ENCODE measurements at regions not wholly inside any gene's neighbourhood (a gene's known extent, or its start where the extent isn't known, plus 50 kb on each side); places are given as distances from the start of the nearest gene placed in this dataset.

- Histone ChIP-seq H3K27ac (ENCODE audit: low read depth in 1 of 2, low read length in 1 of 2) (peak overlapping the region; percentile 62 to 81), H3K36me3 (ENCODE audit: control insufficient read depth in 4 of 4, insufficient read depth in 4 of 4, low read length in 4 of 4) (no peaks in the 10 kb centered on the region), H3K4me3 (no peak overlapping the region), H3K9ac (ENCODE audit: insufficient read depth in 1 of 2, low read length in 2 of 2) (no peak overlapping the region), H3K4me1 (ENCODE audit: control insufficient read depth in 5 of 5, insufficient read depth in 5 of 5, low read length in 5 of 5) (no peaks in the 10 kb centered on the region), H3K27me3 (ENCODE audit: control insufficient read depth in 3 of 3, insufficient read depth in 3 of 3, low read length in 2 of 3) (no peaks in the 10 kb centered on the region), H3K9me3 (ENCODE audit: control insufficient read depth in 4 of 4, insufficient read depth in 3 of 4, low read length in 3 of 4) (no peaks in the 10 kb centered on the region)
- no peak for TF ChIP-seq CTCF (IDR thresholded peaks at IDR 0.05; ENCODE audit: control extremely low read depth, extremely low read depth)
- WGBS, 2 donors = 52 to 71% methylated on average over 7 of the region's 7 CpGs
- ATAC-seq (ENCODE audit: insufficient read depth, low FRiP score) = no peak
- DNase-seq = peak; percentile 27 to 68 (median 61)
Observed at GRCh38 chr4:42339935-42340406, 57.3 kb upstream of the SHISA3 start.

- ATAC-seq (ENCODE audit: insufficient read depth, low FRiP score) (no peak), DNase-seq (no peak)
- H3K4me1 ChIP-seq (ENCODE audit: control insufficient read depth in 5 of 5, insufficient read depth in 5 of 5, low read length in 5 of 5) = no peaks in the 10 kb centered on the region
- no peak overlapping the region for H3K27ac ChIP-seq (ENCODE audit: low read depth in 1 of 2, low read length in 1 of 2)
- H3K9ac ChIP-seq (ENCODE audit: insufficient read depth in 1 of 2, low read length in 2 of 2) = no peak overlapping the region
- H3K4me3 ChIP-seq = no peak overlapping the region
- H3K9me3 ChIP-seq (ENCODE audit: control insufficient read depth in 4 of 4, insufficient read depth in 3 of 4, low read length in 3 of 4) = no peaks in the 10 kb centered on the region
- H3K27me3 ChIP-seq (ENCODE audit: control insufficient read depth in 3 of 3, insufficient read depth in 3 of 3, low read length in 2 of 3) = no peaks in the 10 kb centered on the region
- TF ChIP-seq CTCF (IDR thresholded peaks at IDR 0.05; ENCODE audit: control extremely low read depth, extremely low read depth) = no peak
- 89 to 96% methylated on average over 3 to 4 of the region's 4 CpGs for WGBS, 2 donors
- no peaks in the 10 kb centered on the region for H3K36me3 ChIP-seq (ENCODE audit: control insufficient read depth in 4 of 4, insufficient read depth in 4 of 4, low read length in 4 of 4)
Observed at GRCh38 chr4:42341518-42342026, 55.7 kb upstream of the SHISA3 start.

GRCh38 chr4:42342459-42342858 is 54.8 kb upstream of the SHISA3 start:
- Histone ChIP-seq H3K27ac (ENCODE audit: low read depth in 1 of 2, low read length in 1 of 2) (no peak overlapping the region), H3K4me3 (no peak overlapping the region), H3K36me3 (ENCODE audit: control insufficient read depth in 4 of 4, insufficient read depth in 4 of 4, low read length in 4 of 4) (no peaks in the 10 kb centered on the region), H3K9me3 (ENCODE audit: control insufficient read depth in 4 of 4, insufficient read depth in 3 of 4, low read length in 3 of 4) (no peaks in the 10 kb centered on the region), H3K9ac (ENCODE audit: insufficient read depth in 1 of 2, low read length in 2 of 2) (no peak overlapping the region), H3K27me3 (ENCODE audit: control insufficient read depth in 3 of 3, insufficient read depth in 3 of 3, low read length in 2 of 3) (no peaks in the 10 kb centered on the region), H3K4me1 (ENCODE audit: control insufficient read depth in 5 of 5, insufficient read depth in 5 of 5, low read length in 5 of 5) (no peaks in the 10 kb centered on the region)
- WGBS, 2 donors = 82 to 90% methylated on average over 2 of the region's 2 CpGs
- TF ChIP-seq CTCF (IDR thresholded peaks at IDR 0.05; ENCODE audit: control extremely low read depth, extremely low read depth) = no peak
- ATAC-seq (ENCODE audit: insufficient read depth, low FRiP score) (no peak), DNase-seq (no peak)

- ATAC-seq (ENCODE audit: insufficient read depth, low FRiP score) = no peak
- Histone ChIP-seq H3K9me3 (ENCODE audit: control insufficient read depth in 4 of 4, insufficient read depth in 3 of 4, low read length in 3 of 4) (no peaks in the 10 kb centered on the region), H3K27ac (ENCODE audit: low read depth in 1 of 2, low read length in 1 of 2) (no peak overlapping the region), H3K4me3 (no peak overlapping the region), H3K4me1 (ENCODE audit: control insufficient read depth in 5 of 5, insufficient read depth in 5 of 5, low read length in 5 of 5) (no peaks in the 10 kb centered on the region), H3K27me3 (ENCODE audit: control insufficient read depth in 3 of 3, insufficient read depth in 3 of 3, low read length in 2 of 3) (no peaks in the 10 kb centered on the region), H3K36me3 (ENCODE audit: control insufficient read depth in 4 of 4, insufficient read depth in 4 of 4, low read length in 4 of 4) (no peaks in the 10 kb centered on the region), H3K9ac (ENCODE audit: insufficient read depth in 1 of 2, low read length in 2 of 2) (no peak overlapping the region)
- no peak for TF ChIP-seq CTCF (IDR thresholded peaks at IDR 0.05; ENCODE audit: control extremely low read depth, extremely low read depth)
- DNase-seq = no peak
- 75 to 78% methylated on average over 8 of the region's 8 CpGs for WGBS, 2 donors
Observed at GRCh38 chr4:42344309-42344708, 53.0 kb upstream of the SHISA3 start.
